SJSA1 (cell line): ENCODE measurements at regions not wholly inside any gene's neighbourhood (a gene's known extent, or its start where the extent isn't known, plus 50 kb on each side); places are given as distances from the start of the nearest gene placed in this dataset.
A peak's percentile ranks its signal among the peaks of the same experiment; 100 is the strongest.

Experiments
- DNase-seq, 2 experiments: peaks; one replicate each; pipeline ENCODE4 v3.0.0-alpha.2; 2015 to 2020; ENCODE audit warnings: low spot score in 2 of 2, low read depth in 1 of 2
- H3K27ac ChIP-seq: fragments of 250-450 bp; sonication (Bioruptor Pico); 2 replicates; pipeline ENCODE4 v1.5.1; 2020; ENCODE audit warnings: mild to moderate bottlenecking, moderate library complexity
- H3K27me3 ChIP-seq: fragments of 250-450 bp; sonication (Bioruptor Pico); replicated peaks from 2 replicates; pipeline ENCODE4 v1.5.1; 2020; ENCODE audit warnings: mild to moderate bottlenecking, moderate library complexity
- H3K36me3 ChIP-seq: fragments of 250-450 bp; sonication (Bioruptor Pico); 2 replicates; pipeline ENCODE4 v1.5.1; 2020; ENCODE audit warnings: mild to moderate bottlenecking
- H3K4me1 ChIP-seq: fragments of 250-450 bp; sonication (Bioruptor Pico); replicated peaks from 2 replicates; pipeline ENCODE4 v1.6.1; 2021; ENCODE audit warnings: mild to moderate bottlenecking
- H3K4me3 ChIP-seq: fragments of 250-450 bp; sonication (Bioruptor Pico); 2 replicates; pipeline ENCODE4 v1.5.1; 2020; ENCODE audit warnings: mild to moderate bottlenecking
- H3K9me3 ChIP-seq: fragments of 250-450 bp; sonication (Bioruptor Pico); replicated peaks from 2 replicates; pipeline ENCODE4 v1.5.1; 2020; ENCODE audit warnings: mild to moderate bottlenecking

DNA sequence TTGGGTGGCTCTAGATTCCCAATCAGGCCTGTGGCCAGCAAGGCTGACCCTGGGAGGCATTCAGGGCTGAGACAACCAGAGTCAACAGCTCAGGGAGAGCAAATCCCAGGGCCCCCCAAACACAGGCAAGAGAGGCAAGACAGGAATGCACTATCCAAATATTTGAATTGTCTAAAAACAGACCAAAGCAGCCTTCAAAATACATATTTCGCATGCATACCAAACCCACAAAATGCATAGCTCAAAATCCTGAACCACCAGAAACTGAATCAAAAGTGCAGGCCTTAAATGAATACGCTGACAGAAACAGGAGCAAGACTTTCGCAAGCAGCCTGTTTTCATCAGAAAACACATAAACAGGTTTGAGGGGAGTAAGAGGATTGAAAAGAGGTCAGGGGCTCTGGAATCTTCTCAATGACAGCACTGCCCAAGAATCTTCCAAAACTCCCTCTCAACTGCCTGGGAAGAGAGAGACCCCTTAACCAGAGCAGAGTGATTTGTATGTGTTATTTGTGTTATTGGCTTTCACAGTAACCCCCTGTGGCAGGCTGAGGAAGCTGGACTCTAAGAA, 213.6 kb upstream of the CDH5 start:
- H3K9me3 ChIP-seq, result no peaks in the 10 kb centered on the region
- H3K4me3 ChIP-seq, result no peak overlapping the region
- no peaks in the 10 kb centered on the region for H3K36me3 ChIP-seq
- DNase-seq, result peak; percentile 90 to 94
- no peaks in the 10 kb centered on the region for H3K27me3 ChIP-seq
- H3K27ac ChIP-seq, result peak overlapping the region; percentile 92
- peaks cover 44% of the 10 kb centered on the region for H3K4me1 ChIP-seq

DNA sequence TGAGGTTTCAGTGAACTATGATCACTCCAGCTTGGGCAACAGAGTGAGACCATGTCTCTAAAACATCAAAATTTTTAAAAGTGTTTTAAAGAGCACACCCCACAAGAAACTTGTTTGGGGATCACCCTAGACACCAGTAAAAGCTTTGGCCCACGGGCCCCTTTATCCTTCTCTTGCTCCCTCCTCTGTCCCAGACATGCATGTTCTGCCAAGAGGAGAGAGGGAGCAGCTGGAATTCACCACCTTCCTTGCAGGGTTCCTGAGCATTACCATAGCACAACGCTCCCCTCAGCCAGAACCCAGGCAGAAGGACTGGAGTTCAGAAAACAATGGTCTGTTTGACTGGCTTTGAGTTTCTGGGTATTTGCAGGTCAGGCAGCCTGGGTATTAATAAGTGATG, 214.3 kb upstream of the CDH5 start:
- H3K27ac ChIP-seq, result peak overlapping the region; percentile 92

DNA sequence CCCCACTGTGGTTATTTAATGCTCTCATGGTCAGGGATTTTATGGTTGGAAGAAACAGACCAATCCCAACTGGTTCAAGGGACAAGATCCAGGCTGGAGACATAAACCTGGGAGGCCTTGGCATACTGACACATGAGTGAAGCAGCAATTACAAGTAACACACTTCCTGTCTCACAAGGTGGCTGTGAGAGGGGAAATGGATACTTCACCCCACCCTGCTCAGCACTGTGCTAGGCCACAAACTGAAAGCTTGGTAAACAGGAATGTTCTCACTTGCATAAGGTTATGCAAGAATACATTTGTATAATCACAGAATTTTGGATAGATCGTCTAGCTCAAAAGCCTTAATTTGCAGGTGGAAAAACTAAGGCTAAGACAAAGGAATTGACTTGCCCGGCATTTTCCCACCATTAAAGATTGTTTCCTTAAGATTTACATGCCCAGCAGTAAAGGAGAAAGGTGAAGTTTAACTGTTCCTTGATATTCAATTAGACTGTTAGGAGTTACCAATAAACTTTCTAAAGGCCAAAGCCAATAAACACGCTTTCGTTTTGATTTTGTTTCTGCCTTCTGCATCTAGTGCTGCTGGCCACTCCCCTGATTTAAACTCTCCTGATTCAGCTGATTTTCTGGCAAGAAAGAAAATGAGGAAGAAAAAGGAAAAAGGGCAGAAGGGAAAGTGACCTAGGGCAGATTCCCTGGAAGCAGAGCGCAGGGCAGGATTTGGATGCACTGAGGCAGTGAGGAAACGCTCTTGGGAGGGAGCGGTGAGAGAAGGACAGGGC, 215.6 kb upstream of the CDH5 start:
- Histone ChIP-seq H3K4me1 (peaks cover 44% of the 10 kb centered on the region), H3K27me3 (no peaks in the 10 kb centered on the region), H3K9me3 (no peaks in the 10 kb centered on the region), H3K36me3 (no peaks in the 10 kb centered on the region), H3K4me3 (no peak overlapping the region), H3K27ac (peak overlapping the region; percentile 92)
- peak in 1 of 2 experiments; percentile 61 for DNase-seq

More for the DNA sequence above, 214.3 kb upstream of the CDH5 start:
- DNase-seq, result no peak
- Histone ChIP-seq H3K27me3 (no peaks in the 10 kb centered on the region), H3K9me3 (no peaks in the 10 kb centered on the region), H3K4me3 (no peak overlapping the region), H3K4me1 (peaks cover 44% of the 10 kb centered on the region), H3K36me3 (no peaks in the 10 kb centered on the region)

DNA sequence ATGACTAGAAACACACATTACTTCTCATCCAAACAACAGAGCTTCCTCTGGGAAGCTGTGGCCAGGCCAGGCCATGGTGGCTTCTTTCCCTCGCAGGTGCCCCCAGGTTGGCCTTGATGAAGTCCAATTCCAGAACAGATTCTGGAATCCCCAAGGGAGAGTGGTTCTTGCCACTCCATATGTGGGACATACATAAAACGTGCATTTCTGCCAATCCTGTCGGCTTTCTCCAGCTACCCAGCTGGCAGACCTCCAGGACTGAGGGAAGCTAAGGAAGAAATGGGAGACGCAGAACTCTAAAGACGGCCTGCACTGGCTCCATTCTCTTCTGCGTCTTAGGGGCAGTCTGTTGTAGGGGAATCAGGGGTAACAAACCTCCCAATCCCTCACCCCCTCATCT, 219.2 kb upstream of the CDH5 start:
- Histone ChIP-seq H3K27me3 (no peaks in the 10 kb centered on the region), H3K4me1 (peaks cover 33% of the 10 kb centered on the region), H3K36me3 (no peaks in the 10 kb centered on the region), H3K4me3 (no peak overlapping the region), H3K27ac (no peak overlapping the region), H3K9me3 (no peaks in the 10 kb centered on the region)
- no peak for DNase-seq

DNA sequence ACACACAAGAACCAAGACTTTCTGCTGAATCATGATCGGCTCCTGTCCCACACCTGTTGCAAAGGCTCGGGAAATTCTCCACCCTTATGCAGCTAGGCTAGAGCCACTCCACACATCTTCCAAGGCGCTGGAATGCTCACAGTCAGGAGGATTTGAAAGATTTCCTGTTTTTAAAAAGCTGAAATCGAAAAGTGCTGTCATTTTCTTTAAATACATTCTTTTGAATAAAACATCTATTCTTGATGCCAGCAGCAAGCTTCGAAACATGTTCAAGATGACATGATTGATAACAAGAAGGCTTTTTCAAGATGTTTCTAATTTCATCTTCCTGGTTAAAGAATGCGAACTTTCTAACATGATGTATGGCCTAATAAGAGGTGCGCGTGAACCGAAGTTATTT, 219.7 kb upstream of the CDH5 start:
- peaks cover 28% of the 10 kb centered on the region for H3K4me1 ChIP-seq
- H3K27ac ChIP-seq, result no peak overlapping the region

DNA sequence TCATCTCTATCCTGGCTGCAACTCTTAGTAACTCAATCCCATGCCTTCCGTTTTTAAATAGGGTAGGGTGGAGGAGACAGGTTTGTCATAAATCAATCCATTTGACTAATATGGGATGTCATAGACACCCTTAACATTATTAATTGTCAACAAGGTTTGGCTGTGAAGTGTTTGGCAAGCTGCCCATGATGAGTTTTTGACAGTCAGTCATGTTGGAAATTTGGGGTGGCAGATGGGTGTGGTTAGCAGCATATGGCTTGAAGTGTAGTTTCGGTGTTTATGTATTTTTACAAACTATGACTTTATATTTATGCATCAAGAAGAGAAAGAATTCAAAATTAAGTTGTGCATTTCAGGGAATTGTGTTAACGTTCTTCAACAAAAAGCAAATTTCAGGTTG, 221.8 kb upstream of the CDH5 start:
- Histone ChIP-seq H3K9me3 (no peaks in the 10 kb centered on the region), H3K27me3 (no peaks in the 10 kb centered on the region)

More for the DNA sequence above, 219.7 kb upstream of the CDH5 start:
- DNase-seq, result no peak
- no peak overlapping the region for H3K4me3 ChIP-seq
- H3K27me3 ChIP-seq, result no peaks in the 10 kb centered on the region
- no peaks in the 10 kb centered on the region for H3K9me3 ChIP-seq
- no peaks in the 10 kb centered on the region for H3K36me3 ChIP-seq

DNA sequence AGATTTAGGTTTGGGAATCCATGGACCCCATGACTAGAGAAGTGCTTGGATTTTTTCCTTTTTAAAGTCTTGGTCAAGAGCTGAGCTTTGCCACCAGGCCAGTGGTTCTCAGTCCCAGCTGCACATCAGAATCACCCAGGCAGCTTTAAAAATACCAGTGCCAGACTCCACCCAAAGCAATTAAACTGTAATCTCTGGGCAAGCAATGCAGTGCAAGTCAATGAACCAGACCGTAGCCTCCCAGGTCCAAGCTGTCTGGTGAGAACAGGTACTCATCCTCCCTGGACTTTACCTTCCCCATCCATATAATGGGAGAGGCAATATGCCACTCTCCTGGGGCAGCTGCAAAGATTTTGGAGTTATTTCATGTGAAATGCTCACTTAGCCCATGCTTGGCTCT, 223.1 kb upstream of the CDH5 start:
- Histone ChIP-seq H3K36me3 (no peaks in the 10 kb centered on the region), H3K4me3 (no peak overlapping the region), H3K4me1 (peaks cover 10% of the 10 kb centered on the region), H3K9me3 (no peaks in the 10 kb centered on the region), H3K27me3 (no peaks in the 10 kb centered on the region), H3K27ac (no peak overlapping the region)
- no peak for DNase-seq

More for the DNA sequence above, 221.8 kb upstream of the CDH5 start:
- no peak overlapping the region for H3K27ac ChIP-seq
- no peak overlapping the region for H3K4me3 ChIP-seq
- no peak for DNase-seq
- peaks cover 10% of the 10 kb centered on the region for H3K4me1 ChIP-seq
- H3K36me3 ChIP-seq, result no peaks in the 10 kb centered on the region

DNA sequence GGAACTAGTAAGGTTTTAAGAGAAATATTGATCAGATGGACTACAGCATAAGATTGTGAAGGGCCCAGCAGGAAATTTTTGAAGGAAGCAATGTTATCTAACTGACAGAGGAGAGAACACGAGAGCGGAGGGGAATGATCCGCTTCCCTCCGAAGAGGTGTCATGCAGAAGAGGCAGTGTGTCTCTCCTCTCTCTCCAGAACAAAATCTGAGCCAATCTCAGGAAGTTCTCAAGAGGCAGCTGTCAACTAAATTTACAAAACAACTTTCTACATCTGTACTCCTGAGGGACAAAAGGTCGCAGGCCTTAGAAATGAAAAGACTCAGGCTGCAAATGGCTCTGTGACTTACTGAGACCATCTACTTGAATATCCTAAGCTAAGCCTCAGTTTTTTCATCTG, 224.6 kb upstream of the CDH5 start:
- Histone ChIP-seq H3K27me3 (no peaks in the 10 kb centered on the region; the same call in 1 of the 2 replicates), H3K4me1 (peaks cover 23% of the 10 kb centered on the region), H3K9me3 (no peaks in the 10 kb centered on the region), H3K36me3 (no peaks in the 10 kb centered on the region), H3K4me3 (no peak overlapping the region), H3K27ac (no peak overlapping the region)
- no peak for DNase-seq

DNA sequence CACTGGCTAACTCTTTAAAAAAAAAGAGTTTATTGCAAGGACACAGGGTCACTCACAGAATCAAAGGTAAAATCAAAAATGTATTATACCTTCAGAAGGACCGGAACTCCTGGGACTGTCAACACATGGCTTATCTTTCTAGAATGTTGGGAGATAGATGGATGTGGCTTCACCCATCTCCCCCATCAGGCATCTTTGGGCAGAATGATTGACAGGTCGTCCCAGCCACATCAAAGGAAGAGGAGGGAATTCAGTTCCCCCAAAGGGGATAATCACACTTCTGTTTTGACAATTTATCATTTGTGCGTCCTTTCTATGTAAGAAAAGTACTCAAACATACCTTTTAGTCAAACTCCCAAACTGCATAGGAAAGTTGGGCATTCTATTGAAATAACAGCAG, 228.6 kb upstream of the CDH5 start:
- no peak overlapping the region for H3K27ac ChIP-seq
- H3K9me3 ChIP-seq, result no peaks in the 10 kb centered on the region
- H3K27me3 ChIP-seq, result no peaks in the 10 kb centered on the region; the same call in 1 of the 2 replicates
- H3K36me3 ChIP-seq, result no peaks in the 10 kb centered on the region
- DNase-seq, result no peak
- peaks cover 28% of the 10 kb centered on the region for H3K4me1 ChIP-seq
- H3K4me3 ChIP-seq, result no peak overlapping the region

DNA sequence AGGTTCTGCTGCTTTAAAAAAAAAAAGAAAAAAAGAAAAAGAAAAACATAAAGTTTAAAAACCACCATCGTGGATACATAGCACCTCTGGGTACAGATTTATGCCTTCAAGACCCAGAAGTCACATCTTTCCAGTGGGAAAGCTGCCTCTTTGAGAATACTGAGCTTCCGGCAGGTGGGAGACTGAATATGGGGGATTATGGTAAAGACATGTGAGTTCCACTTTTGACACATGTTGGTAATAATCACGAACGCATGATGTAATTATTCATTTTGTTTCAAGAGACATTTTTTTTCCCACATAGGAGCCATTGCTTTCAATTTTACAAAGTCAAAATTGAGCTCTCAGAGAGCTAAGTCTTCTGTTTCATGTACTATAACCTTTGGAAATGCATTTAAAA, 229.7 kb upstream of the CDH5 start:
- H3K27ac ChIP-seq, result no peak overlapping the region
- H3K4me3 ChIP-seq, result no peak overlapping the region
- H3K27me3 ChIP-seq, result no peaks in the 10 kb centered on the region; the same call in 1 of the 2 replicates
- H3K4me1 ChIP-seq, result peaks cover 38% of the 10 kb centered on the region
- DNase-seq, result no peak
- no peaks in the 10 kb centered on the region for H3K9me3 ChIP-seq
- H3K36me3 ChIP-seq, result no peaks in the 10 kb centered on the region

DNA sequence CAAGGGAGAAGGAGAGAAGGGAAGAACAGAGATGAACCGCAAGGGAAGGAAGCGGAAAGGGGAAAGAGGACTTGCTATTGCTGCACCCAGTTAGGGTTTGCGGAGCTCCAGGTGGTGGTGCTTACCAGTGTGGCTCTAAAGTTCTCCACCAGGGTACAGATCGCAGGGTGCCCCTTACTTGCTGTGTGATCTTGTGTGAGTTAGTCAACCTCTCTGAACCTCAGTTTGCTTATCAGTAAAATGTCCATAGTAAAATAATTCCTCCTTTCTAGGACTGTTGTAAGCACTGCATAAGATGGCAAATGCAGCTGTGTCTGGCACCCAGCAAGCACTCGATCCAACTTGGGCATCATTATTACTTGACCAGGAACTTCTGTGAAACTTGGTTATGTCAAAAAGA, 230.7 kb upstream of the CDH5 start:
- no peak for DNase-seq
- peaks cover 48% of the 10 kb centered on the region for H3K4me1 ChIP-seq
- no peaks in the 10 kb centered on the region for H3K36me3 ChIP-seq

DNA sequence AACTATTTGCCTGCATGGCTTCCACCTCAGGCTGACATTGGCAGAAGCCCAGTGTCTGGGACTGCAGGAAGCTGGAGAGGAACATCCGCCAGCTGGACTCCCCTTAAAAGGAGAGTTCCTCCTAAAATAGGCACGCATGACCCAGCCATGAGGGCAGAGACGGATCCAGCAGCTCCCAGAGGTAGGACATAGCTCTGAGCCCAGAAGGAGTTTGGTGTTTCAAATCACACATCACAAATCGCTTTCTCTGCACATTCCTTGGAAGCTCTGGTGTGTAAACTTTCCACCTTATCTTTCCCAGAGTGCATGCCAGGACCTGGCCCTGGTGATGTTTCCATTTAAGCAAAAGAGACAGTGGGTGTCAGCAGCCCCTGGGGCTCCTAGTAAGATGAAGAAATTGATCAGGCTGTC, 231.1 kb upstream of the CDH5 start:
- peaks cover 50% of the 10 kb centered on the region for H3K4me1 ChIP-seq
- DNase-seq, result no peak
- H3K36me3 ChIP-seq, result no peaks in the 10 kb centered on the region
- no peak overlapping the region for H3K27ac ChIP-seq
- no peak overlapping the region for H3K4me3 ChIP-seq
- H3K9me3 ChIP-seq, result no peaks in the 10 kb centered on the region
- no peaks in the 10 kb centered on the region; the same call in 1 of the 2 replicates for H3K27me3 ChIP-seq

More for the DNA sequence above, 230.7 kb upstream of the CDH5 start:
- no peaks in the 10 kb centered on the region; the same call in 1 of the 2 replicates for H3K27me3 ChIP-seq
- no peaks in the 10 kb centered on the region for H3K9me3 ChIP-seq
- H3K27ac ChIP-seq, result no peak overlapping the region
- H3K4me3 ChIP-seq, result no peak overlapping the region

DNA sequence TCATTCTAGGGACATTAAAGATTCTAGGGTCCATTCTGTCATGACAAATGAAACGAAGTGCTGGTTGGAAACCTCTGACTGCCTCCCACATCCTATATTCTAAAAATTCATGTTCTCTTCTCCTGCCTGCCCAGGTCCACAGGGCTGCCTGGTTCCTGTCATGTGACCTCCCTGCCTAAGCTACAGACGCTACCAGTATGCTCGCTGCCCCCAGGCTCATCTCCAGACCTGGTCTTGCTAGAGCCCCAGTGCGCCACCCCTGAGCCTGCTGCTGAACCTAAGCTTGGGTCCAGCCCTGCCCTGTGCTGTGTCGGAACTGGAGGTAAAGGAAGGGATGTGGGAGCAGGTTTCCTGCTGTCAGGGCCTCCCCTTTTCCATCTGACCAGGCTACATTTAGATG, 231.6 kb upstream of the CDH5 start:
- peaks cover 56% of the 10 kb centered on the region for H3K4me1 ChIP-seq
- DNase-seq, result no peak
- no peak overlapping the region for H3K27ac ChIP-seq
- no peaks in the 10 kb centered on the region for H3K36me3 ChIP-seq
- H3K4me3 ChIP-seq, result no peak overlapping the region
- no peaks in the 10 kb centered on the region for H3K9me3 ChIP-seq
- H3K27me3 ChIP-seq, result no peaks in the 10 kb centered on the region; the same call in 1 of the 2 replicates

DNA sequence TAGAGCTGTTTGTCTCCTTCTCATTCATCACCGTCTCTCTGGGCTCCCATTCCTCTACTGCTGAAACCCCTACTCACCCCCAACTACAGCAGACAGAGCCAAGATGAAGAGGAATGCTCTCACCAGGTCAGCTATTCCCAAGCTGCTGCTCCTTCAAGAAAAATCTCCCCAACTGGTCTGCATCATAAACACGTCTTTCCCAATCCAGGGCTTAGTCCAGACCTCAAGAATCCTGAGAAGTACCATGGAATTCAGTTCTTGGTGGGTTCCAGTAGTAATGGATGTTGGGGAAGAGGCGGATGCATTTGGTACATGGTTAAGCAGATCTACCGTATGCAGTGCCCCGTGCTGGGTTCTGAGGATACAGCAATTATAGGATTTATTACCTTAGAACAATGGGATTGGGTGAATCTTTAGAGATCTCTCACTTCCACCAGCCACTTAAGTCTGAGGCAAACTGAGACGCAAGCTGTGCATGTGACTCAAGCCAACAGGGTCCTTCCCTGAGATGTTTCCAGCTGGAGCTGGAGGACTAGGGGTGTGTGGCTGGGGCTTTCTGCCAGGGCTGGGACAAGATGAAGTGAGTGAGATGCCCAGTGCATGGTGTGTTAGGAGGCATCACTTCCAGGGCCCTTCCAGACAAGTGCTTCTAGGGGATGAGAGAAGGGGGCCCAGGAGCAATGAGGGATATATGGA, 232.7 kb upstream of the CDH5 start:
- H3K36me3 ChIP-seq, result no peaks in the 10 kb centered on the region
- no peak for DNase-seq
- H3K27ac ChIP-seq, result no peak overlapping the region
- no peaks in the 10 kb centered on the region for H3K9me3 ChIP-seq
- no peaks in the 10 kb centered on the region; the same call in 1 of the 2 replicates for H3K27me3 ChIP-seq
- H3K4me1 ChIP-seq, result peaks cover 67% of the 10 kb centered on the region
- no peak overlapping the region for H3K4me3 ChIP-seq
